ENCODE measurements at regions not wholly inside any gene's neighbourhood (a gene's known extent, or its start where the extent isn't known, plus 50 kb on each side); places are given as distances from the start of the nearest gene placed in this dataset.

- no peak for DNase-seq
Observed at GRCh38 chr4:187544461-187545053, 451.0 kb upstream of the ZFP42 start.

GRCh38 chr4:187547316-187547715 is 448.3 kb upstream of the ZFP42 start:
- DNase-seq, result no peak

GRCh38 chr4:187550256-187550950 is 445.2 kb upstream of the ZFP42 start:
- DNase-seq, result no peak

DNA sequence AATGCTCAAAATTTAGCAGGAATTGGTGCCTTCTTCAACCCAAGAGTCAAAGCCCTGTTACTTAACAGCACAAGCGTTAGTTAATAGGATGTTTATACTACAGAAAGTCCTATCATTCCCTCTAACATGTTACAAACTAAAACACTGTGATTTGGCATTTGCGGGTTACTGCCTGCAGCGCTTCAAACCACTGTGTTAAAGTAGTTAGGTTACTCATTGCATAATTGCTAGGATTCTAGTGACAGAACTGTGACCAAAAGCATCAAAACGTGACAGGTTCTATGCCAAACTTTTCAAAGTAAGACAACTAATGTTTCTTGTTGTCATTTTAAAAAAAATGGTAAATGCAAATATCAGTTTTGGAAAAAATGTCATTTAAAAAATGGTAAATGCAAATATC is 442.8 kb upstream of the ZFP42 start:
- DNase-seq, result no peak

DNA sequence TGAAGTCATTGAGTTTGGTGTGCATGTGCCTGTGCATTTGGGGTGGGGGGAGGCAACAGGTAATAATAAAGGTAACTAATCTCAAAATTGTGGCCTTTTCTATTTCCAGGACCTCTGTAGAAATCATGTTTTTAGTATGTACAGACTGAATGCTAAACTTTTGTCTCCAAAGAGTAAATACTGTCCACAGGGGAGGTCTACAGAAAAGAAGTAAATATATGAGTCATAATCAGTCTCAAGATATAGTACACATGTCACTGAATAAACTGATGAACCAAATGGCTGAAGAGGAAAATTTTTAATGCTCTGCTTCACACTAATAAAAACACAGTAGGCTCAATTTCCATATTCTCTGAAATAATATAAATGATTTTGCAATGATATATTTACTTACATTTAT is 440.4 kb upstream of the ZFP42 start:
- DNase-seq, result no peak

DNA sequence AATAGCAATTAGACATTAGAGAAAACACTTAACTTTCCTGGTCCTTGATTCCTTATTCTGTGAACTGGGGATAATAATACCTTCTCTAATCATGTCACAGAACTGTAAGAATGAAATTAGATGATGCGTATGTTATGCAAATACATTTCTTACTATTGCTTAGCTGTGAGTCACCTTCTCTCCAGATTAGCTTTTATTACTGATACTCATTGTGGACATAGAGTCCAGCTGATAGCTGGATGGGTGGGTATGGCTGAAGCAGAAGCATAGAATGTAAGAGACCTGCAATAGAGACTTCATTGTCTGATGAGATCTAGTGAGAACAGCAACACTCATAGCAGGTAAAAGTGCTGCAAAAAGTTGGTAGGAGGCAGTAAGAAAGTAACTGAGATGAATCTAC is 437.2 kb upstream of the ZFP42 start:
- no peak for DNase-seq

GRCh38 chr4:187562345-187562744 is 433.2 kb upstream of the ZFP42 start:
- DNase-seq, result no peak

GRCh38 chr4:187565416-187565815 is 430.2 kb upstream of the ZFP42 start:
- no peak for DNase-seq

DNA sequence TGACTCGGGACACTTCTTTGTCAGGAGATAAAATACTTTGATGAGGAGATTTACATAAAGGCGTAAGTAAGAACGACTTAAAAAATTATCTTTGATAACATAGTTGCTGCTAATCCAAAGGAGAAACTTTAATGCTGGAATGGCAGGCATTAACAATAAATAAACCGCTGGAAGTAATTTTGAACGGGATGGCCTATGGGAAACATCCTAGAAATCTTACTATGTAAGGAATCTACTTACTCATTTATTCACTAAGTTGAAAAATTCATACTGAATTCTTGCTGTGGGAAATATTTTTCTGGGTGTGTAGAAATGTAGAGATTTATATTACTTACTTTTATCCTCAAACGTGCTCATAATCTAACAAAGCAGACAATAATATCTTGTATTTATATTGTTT is 425.7 kb upstream of the ZFP42 start:
- DNase-seq, result no peak

- DNase-seq, result no peak
Observed at GRCh38 chr4:187575706-187576105, 419.9 kb upstream of the ZFP42 start.

- no peak for DNase-seq
Observed at GRCh38 chr4:187576751-187577150, 418.8 kb upstream of the ZFP42 start.

GRCh38 chr4:187577941-187578480 is 417.6 kb upstream of the ZFP42 start:
- no peak for DNase-seq

DNA sequence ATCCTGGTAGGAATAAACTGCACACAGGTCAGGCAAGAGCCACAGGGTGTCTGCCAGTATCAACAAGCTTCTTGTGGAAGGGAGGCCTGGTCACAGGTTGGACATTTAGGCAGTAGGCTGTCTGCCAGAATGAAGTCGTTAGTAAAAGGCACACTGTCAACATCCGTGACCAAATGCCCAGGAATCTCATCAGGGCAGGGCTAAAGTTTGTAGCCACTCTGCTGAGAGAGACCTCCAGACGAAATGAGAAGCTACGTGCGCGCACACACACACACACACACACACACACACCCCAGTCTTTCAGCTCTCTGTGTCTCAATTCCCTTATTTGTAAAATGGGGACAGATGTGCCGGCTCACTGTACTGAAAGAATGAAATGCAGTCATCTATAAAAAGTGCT is 408.7 kb upstream of the ZFP42 start:
- DNase-seq, result no peak

- DNase-seq, result no peak
Observed at GRCh38 chr4:187598196-187598595, 397.4 kb upstream of the ZFP42 start.

GRCh38 chr4:187602339-187603092 is 393.1 kb upstream of the ZFP42 start:
- no peak for DNase-seq

- DNase-seq, result no peak
Observed at GRCh38 chr4:187603093-187604025, 392.2 kb upstream of the ZFP42 start.

DNA sequence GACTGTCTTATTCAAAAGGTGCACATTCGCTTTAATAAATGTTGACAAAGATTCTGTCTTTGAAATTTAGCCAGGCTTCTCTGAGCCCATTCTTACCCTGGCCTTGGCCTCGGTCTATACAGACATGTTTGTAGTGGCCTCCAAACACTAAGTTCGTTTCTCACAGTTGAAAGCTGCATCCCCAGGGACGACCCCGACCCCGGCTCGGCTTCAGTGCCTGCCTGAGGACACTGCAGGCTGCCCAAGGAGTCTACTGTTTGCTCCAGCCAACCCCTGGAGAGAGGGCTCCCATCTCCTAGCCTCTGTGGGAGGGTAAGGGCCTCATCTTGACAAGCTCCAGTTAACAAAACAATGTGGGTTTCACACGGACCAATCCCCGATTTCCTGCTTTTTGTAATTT is 390.6 kb upstream of the ZFP42 start:
- DNase-seq, result no peak

GRCh38 chr4:187606581-187606980 is 389.0 kb upstream of the ZFP42 start:
- no peak for DNase-seq

- DNase-seq, result no peak
Observed at GRCh38 chr4:187608001-187608421, 387.6 kb upstream of the ZFP42 start.

- DNase-seq, result no peak
Observed at GRCh38 chr4:187612301-187612700, 383.3 kb upstream of the ZFP42 start.

DNA sequence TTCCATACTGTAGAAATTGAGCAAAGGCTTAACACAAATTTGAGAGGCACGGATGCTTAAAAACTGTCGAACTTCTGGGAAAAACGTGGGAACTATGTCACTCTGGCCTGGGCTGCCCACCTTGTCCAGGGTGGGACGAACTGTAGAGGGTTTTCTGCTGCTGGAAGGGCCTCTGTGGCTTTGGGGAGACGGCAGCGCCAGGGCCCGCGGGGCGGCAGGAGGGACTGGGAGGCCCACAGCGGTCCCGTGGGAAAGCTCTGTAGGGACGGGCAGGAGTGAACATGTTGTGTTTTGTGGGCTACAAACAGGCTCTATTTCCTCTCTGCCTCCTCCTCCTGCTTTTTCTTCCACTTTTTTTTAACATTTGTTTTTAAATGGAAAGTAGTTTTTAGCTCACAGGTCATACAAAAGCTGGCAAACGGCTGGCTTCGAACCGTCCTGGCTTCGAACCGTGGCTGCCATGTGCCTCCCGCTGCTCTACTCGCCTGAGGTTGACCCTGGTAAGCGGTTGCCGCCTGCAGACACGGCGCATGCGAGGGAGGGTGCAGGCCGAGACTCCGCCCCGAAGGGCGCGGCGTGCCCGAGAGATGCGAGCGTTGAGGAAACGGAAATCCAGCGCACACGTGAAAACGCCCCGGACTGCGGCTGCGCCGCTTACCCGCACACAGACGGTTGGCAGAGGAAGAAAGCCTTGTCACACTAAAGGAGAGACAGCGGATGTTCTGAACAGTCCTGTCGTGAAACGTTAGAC is 382.3 kb upstream of the ZFP42 start:
- DNase-seq, result no peak

GRCh38 chr4:187615972-187616371 is 379.6 kb upstream of the ZFP42 start:
- DNase-seq, result no peak

Measured in NCI-H1417 treated with DMSO at 0.1 percent for 48 hours (cell line).